Osteocyte (in vitro differentiated cells): ENCODE measurements at regions not wholly inside any gene's neighbourhood (a gene's known extent, or its start where the extent isn't known, plus 50 kb on each side); places are given as distances from the start of the nearest gene placed in this dataset.

Experiments
- DNase-seq: peaks from one replicate; pipeline ENCODE4 v3.0.0; 2021; ENCODE audit warnings: mixed read lengths; ENCODE audit not compliant: unreplicated experiment; ENCODE audit errors: extremely low spot score
- H3K27ac Mint-ChIP-seq: one replicate; pipeline ENCODE4 v1.8.0; 2021; ENCODE audit warnings: mild to moderate bottlenecking, mixed read lengths; ENCODE audit not compliant: unreplicated experiment
- H3K27me3 Mint-ChIP-seq: one replicate; pipeline ENCODE4 v1.8.0; 2021; ENCODE audit warnings: mixed read lengths; ENCODE audit not compliant: unreplicated experiment
- H3K36me3 Mint-ChIP-seq: one replicate; pipeline ENCODE4 v1.8.0; 2021; ENCODE audit warnings: mixed read lengths; ENCODE audit not compliant: unreplicated experiment
- H3K4me1 Mint-ChIP-seq: one replicate; pipeline ENCODE4 v1.8.0; 2021; ENCODE audit warnings: mixed read lengths; ENCODE audit not compliant: unreplicated experiment
- H3K4me3 Mint-ChIP-seq: one replicate; pipeline ENCODE4 v1.8.0; 2021; ENCODE audit warnings: mild to moderate bottlenecking, moderate library complexity, mixed read lengths; ENCODE audit not compliant: unreplicated experiment
- H3K9me3 Mint-ChIP-seq: one replicate; pipeline ENCODE4 v1.8.0; 2021; ENCODE audit warnings: mixed read lengths; ENCODE audit not compliant: unreplicated experiment
- CTCF ChIP-seq: fragments of 200-600 bp; sonication (generic); IDR thresholded peaks from 2 replicates; pipeline ENCODE4 v1.5.0; 2021; ENCODE audit warnings: antibody characterized with exemption, mild to moderate bottlenecking, moderate library complexity

- DNase-seq, result no peak
- H3K9me3 Mint-ChIP-seq, result no peaks in the 10 kb centered on the region
- no peaks in the 10 kb centered on the region for H3K4me1 Mint-ChIP-seq
These were observed 200.1 kb upstream of the MGAT4C start for GRCh38 chr12:86456241-86456640.

GRCh38 chr12:86445356-86445755 is 189.2 kb upstream of the MGAT4C start:
- H3K9me3 Mint-ChIP-seq, result no peaks in the 10 kb centered on the region
- H3K4me1 Mint-ChIP-seq, result no peaks in the 10 kb centered on the region

More at GRCh38 chr12:86456241-86456640, 200.1 kb upstream of the MGAT4C start:
- Mint-ChIP-seq H3K36me3 (no peaks in the 10 kb centered on the region), H3K27me3 (no peaks in the 10 kb centered on the region), H3K4me3 (no peak overlapping the region), H3K27ac (no peak overlapping the region)
- no peak for TF ChIP-seq CTCF

GRCh38 chr12:86435053-86435452 is 178.9 kb upstream of the MGAT4C start:
- TF ChIP-seq CTCF, result no peak
- DNase-seq, result no peak
- Mint-ChIP-seq H3K27ac (no peak overlapping the region), H3K36me3 (peaks cover 3% of the 10 kb centered on the region), H3K9me3 (peaks cover 5% of the 10 kb centered on the region), H3K4me1 (no peaks in the 10 kb centered on the region), H3K4me3 (no peak overlapping the region), H3K27me3 (peaks cover 9% of the 10 kb centered on the region)

More at GRCh38 chr12:86445356-86445755, 189.2 kb upstream of the MGAT4C start:
- no peak overlapping the region for H3K4me3 Mint-ChIP-seq
- DNase-seq, result no peak
- H3K27ac Mint-ChIP-seq, result no peak overlapping the region
- no peaks in the 10 kb centered on the region for H3K36me3 Mint-ChIP-seq
- TF ChIP-seq CTCF, result no peak
- peaks cover 6% of the 10 kb centered on the region for H3K27me3 Mint-ChIP-seq

- peaks cover 3% of the 10 kb centered on the region for H3K36me3 Mint-ChIP-seq
- no peak for DNase-seq
- H3K4me3 Mint-ChIP-seq, result no peak overlapping the region
- TF ChIP-seq CTCF, result no peak
- H3K27ac Mint-ChIP-seq, result no peak overlapping the region
- H3K27me3 Mint-ChIP-seq, result peaks cover 3% of the 10 kb centered on the region
- peaks cover 24% of the 10 kb centered on the region for H3K9me3 Mint-ChIP-seq
- H3K4me1 Mint-ChIP-seq, result no peaks in the 10 kb centered on the region
These were observed 173.6 kb upstream of the MGAT4C start for GRCh38 chr12:86429824-86430223.

DNA sequence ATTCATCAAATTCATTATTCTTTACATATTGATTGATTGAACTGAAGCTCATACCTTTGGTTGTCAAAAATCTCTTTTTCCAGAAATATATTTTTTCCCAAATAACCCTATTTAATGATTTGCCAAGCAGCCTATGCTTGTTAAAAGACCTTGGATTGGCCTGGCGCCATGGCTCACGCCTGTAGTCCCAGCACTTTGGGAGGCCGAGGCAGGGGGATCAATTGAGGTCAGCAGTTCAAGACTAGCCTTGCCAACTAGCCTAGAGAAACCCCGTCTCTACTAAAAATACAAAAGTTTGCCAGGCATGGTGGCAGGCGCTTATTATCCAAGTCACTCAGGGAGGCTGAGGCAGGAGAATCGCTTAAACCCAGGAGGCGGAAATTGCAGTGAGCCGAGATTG is 165.1 kb upstream of the MGAT4C start:
- Mint-ChIP-seq H3K9me3 (no peaks in the 10 kb centered on the region), H3K27ac (no peak overlapping the region), H3K4me3 (no peak overlapping the region), H3K27me3 (no peaks in the 10 kb centered on the region), H3K4me1 (peaks cover 10% of the 10 kb centered on the region), H3K36me3 (no peaks in the 10 kb centered on the region)
- TF ChIP-seq CTCF, result no peak
- DNase-seq, result no peak
